Mammary epithelial cell (primary cell): ENCODE measurements at regions not wholly inside any gene's neighbourhood (a gene's known extent, or its start where the extent isn't known, plus 50 kb on each side); places are given as distances from the start of the nearest gene placed in this dataset.

Experiments
- EZH2 ChIP-seq: IDR thresholded peaks from 2 replicates; pipeline ENCODE4 v1.6.1; 2012; ENCODE audit warnings: low read length, inconsistent platforms, borderline replicate concordance
- TF ChIP-seq, protein P1 (sequence below), 2 donors: IDR thresholded peaks in 1 of 2; conservative IDR thresholded peaks in 1 of 2; 2 replicates each; pipeline ENCODE4 v1.5.1; 2011 to 2012; ENCODE audit warnings: inconsistent platforms in 2 of 2, low read length in 2 of 2, mild to moderate bottlenecking in 2 of 2, control low read depth in 1 of 2, low read depth in 1 of 2; ENCODE audit not compliant: insufficient read depth in 1 of 2; ENCODE audit errors: extremely low read depth in 1 of 2

DNA sequence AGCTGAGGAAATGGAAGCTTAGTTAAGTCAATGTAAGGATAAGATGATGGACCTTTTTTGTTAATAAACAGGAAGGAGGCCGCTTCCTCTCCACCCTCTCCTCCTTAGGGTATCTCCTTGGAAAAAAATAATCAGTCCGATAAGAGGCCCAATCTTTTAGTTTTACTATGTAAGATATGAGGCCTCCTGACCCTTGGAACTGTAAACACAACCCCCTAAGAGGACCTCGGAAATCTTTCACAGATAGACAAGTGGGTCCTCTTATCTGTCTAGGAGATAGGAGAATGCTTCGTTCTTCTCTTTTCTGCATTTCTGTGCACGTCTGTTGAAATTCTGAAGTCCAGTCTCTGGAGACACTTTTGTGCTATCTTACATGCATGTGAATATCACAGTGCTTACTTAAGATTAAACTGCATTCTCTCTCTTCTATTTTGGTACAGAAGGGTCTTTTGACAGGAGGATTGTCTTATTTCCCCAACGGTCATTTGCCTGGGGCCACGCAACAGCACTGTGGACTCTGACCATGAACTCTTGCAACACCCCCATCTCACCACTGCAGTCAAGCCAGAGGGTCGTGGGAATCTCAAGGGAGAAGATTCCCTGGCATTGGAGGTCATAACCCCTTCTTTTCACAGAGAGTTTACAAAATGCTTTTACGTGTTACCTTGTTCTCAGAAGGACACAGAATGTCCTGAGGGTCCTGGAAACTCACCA, 313.0 kb upstream of the RTL1 start:
- TF ChIP-seq, protein P1, sequence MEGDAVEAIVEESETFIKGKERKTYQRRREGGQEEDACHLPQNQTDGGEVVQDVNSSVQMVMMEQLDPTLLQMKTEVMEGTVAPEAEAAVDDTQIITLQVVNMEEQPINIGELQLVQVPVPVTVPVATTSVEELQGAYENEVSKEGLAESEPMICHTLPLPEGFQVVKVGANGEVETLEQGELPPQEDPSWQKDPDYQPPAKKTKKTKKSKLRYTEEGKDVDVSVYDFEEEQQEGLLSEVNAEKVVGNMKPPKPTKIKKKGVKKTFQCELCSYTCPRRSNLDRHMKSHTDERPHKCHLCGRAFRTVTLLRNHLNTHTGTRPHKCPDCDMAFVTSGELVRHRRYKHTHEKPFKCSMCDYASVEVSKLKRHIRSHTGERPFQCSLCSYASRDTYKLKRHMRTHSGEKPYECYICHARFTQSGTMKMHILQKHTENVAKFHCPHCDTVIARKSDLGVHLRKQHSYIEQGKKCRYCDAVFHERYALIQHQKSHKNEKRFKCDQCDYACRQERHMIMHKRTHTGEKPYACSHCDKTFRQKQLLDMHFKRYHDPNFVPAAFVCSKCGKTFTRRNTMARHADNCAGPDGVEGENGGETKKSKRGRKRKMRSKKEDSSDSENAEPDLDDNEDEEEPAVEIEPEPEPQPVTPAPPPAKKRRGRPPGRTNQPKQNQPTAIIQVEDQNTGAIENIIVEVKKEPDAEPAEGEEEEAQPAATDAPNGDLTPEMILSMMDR (conservative IDR thresholded peaks at IDR 0.05 in 1 of 2, IDR thresholded peaks at IDR 0.05 in 1 of 2; ENCODE audit: extremely low read depth in 1 of 2, insufficient read depth in 1 of 2, low read depth in 1 of 2, low read length in 2 of 2) = no peak
- TF ChIP-seq EZH2 = no peak
